NCI-H748 treated with DMSO at 0.1 percent for 48 hours (cell line): ENCODE measurements at regions not wholly inside any gene's neighbourhood (a gene's known extent, or its start where the extent isn't known, plus 50 kb on each side); places are given as distances from the start of the nearest gene placed in this dataset.
"Not testable (repeated sequence)": the region's sequence is repeated elsewhere in the genome, so short reads cannot be mapped to it uniquely, and the experiment has no call there.

Source experiments
- DNase-seq: peaks from one replicate; lab custom pipeline; 2025; lab: John Stamatoyannopoulos, UW

DNA sequence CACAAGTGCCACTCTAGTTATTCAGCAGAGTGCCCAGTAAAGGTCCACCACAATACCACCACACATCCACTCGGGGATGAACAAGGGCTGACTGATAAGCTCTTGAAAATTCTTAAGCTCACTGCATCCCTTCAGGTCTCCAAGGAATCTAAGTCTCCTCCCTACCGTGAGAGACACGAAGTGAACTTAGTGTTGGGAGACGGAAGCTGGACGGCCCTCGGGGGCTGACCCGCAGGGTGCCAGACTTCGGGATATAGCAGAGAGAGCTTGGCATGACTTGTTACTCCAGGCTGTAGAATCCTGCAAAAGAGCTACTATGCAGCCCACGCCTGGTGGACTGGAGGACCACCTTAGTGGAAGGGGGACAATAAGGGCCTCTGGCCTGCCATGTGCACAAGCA is 75.1 kb downstream of the LYZL1 start:
- DNase-seq = not testable (repeated sequence)

- DNase-seq = not testable (repeated sequence)
These were observed 77.3 kb downstream of the LYZL1 start for GRCh38 chr10:29366206-29366605.

DNA sequence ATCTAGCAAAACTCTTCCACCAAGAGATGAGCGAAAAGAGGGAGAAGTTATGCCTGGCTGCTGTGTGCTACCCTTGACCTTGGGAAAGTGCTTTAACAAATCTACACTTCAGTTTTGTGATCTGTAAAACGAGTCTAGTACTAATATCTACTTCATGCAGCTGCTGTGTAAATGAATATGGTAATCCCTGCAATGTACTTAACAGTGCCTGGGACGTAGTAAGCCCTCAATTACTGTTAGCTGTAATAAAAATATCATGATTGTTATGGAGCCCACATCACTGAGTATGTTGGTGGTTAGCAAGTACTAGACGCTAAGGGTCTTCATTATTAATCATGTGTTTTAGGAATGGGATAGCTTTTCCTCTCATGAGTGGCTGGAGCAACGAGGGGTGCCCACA is 80.5 kb downstream of the LYZL1 start:
- DNase-seq = no peak

DNA sequence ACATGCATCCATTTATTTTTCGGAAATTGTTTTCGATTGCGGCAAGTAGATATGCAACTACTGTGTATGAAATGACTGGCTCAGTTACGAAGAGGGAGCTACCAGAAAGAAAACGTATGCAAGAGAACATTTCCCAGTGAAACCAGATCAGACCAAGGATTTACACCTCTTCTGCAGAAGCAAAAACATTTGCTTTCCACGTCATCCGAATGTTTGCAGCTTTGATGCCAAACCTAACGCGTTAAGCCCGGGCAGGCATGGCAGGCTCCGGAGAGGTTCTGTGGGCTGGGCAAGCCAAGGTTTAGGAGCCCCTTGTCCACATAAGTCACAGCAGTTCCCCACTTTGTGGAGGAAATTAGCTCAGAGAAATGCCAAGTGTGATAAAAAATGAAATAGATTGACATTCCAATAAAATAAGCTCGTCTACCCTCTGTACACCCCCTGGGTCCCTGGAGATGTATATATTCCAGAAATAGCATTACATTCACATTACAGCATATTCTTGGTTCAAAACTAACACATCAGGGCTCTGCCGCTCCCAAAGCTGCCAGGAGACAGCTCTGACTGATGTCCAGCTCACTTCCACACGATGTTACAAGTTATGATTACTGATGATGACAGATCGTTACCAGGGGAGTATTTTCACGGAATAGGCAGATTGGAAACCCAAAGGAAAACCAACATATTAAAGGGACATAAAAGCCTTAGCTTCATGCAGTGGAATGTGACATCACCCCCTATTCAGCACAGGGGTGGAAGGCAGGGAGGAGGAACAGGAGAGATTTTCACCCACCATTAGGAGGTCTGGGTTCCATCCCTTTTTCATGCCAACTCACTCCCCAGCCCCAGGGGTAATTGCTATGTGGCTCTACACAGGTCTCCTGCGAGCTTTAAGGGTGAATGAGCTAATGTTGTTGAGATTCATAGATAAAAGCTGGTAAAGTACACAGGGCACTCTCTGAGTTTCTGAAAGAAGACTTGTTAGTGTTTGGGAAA is 81.5 kb downstream of the LYZL1 start:
- DNase-seq = no peak

- DNase-seq = no peak
These were observed 84.0 kb downstream of the LYZL1 start for GRCh38 chr10:29372920-29373319.

DNA sequence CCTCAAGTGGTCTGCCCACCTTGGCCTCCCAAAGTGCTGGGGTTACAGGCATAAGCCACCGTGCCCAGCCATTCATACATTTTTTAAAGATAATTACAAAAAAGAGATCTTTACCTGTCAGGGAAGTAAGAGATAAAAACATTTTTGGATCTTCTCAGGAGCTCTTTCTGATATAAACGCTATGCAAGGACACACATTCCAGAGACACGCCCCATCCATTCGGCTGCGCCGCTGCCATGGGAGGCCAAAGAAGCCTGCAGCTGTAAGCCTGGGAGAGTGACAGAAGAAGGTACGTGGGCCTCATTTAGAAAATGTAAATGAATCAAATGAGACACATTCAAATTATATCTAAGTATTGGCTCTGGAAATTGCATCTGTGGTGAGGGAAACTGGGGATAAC is 85.3 kb downstream of the LYZL1 start:
- DNase-seq = no peak

- DNase-seq = no peak
These were observed 87.0 kb downstream of the LYZL1 start for GRCh38 chr10:29375888-29376287.

DNA sequence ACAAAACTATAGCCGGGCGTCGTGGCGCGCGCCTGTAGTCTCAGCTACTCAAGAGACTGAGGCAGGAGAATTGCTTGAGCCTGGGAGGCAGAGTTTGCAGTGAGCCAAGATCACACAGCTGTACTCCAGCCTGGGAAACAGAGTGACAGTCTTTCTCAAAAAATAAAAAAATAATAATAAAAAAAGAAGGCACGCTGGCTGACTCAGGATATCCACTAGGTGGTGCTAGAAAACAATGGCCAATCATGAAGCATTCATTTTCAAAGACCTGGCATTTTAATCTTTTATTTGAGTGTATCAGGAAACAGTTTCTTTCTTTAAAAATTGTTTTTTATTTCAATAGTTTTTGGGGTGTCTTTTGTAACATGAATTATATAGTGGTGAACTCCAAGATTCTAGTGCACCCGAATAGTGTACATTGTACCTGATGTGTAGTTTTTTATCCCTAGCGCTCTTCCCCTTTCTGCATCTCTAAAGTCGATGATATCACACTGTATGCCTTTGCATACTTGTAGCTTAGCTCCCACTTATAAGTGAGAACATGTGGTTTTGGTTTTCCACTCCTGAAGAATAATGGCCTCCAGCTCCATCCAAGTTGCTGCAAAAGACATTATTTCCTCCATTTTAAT is 88.6 kb downstream of the LYZL1 start:
- DNase-seq = no peak

DNA sequence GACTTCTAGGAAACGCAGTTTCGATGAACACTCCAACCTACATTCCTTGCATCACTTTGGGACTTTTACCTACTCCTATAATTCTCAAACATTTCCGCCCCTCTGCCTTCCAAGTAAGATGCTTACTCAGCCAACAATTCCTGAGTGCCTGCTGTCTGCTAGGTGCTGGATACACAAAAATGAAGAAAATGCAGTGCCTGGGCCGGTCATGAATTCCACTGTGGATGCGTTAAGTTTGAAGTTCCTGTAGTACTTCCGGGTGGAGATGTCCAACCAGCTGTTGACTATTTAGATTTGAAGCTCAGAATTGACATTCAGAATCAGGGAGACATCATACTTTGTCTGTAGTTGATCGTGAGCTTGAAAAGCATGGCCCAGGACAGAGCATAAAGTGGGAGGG is 89.2 kb downstream of the LYZL1 start:
- DNase-seq = no peak

DNA sequence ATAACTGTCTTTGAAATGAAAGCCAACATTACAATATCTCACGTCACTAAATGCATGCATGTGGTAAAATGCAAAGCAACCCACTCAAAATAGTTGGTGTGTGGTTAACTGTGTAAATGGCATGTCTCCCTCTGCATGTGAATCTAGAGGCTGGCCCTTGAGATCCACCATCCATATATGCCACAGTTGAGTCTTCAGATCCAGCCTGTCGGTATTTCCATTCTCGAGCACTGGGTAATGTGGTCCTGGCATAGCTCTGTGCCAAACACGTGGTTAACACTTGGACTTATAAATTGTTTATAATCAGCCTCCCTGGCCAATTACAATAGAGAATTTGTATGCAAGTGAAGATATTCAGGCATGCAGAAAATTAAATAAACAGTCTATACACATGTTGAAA is 90.3 kb downstream of the LYZL1 start:
- no peak for DNase-seq

GRCh38 chr10:29379777-29380598 is 91.1 kb downstream of the LYZL1 start:
- not testable (repeated sequence) for DNase-seq

GRCh38 chr10:29380599-29381511 is 92.0 kb downstream of the LYZL1 start:
- not testable (repeated sequence) for DNase-seq

DNA sequence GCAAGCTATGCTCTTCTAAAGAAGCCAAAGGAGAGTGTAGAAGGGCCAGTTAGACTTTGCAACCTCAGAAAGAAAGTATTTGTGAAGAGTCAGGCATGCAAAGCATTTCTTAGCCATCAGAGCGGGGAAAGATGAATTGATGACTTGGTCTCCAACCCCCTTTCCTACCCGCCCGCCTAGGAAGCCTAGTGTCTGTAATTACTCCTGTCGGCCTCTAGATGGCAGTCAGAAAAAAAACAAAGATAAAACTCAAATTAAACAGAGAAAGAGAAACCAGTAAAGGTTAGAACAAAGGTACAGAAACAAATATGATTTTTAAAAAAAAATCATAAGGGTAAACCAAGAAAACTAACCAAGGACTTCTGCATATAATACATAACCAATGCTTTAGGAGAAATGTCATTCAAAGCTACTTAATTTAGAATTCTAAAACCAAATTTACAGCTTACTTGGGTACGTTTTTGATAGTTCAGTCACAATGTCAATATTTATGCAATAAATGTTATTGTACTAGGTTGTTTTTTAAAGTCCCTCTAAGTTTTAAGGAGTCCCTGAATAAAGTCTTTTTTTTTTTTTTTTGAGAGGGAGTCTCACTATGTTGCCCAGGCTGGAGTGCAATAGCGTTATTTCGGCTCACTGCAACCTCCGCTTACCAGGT is 97.6 kb downstream of the LYZL1 start:
- no peak for DNase-seq

GRCh38 chr10:29387269-29387668 is 98.4 kb downstream of the LYZL1 start:
- DNase-seq = peak; percentile 31

- not testable (repeated sequence) for DNase-seq
These were observed 99.2 kb downstream of the LYZL1 start for GRCh38 chr10:29388112-29388511.

DNA sequence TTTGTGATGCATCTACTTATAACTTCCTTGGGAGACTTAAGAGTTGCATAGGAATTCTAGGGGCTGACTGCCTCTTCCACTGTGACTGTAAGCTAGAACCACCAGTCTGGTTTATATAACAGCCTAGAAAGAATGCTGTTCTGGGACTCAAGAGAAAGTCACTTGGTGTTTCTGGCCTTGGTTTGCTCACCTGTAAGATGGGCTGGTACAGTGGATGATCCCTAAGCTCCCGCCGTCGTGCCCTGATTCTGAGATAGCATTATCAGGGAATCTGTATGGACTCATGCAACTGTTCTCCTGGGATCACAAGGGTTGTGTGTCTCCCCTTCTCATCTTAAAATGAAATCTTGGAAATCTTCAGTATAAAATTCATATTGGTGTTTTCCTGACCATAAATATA is 100.6 kb downstream of the LYZL1 start:
- DNase-seq = no peak

- DNase-seq = no peak
These were observed 101.1 kb downstream of the LYZL1 start for GRCh38 chr10:29389935-29390334.

DNA sequence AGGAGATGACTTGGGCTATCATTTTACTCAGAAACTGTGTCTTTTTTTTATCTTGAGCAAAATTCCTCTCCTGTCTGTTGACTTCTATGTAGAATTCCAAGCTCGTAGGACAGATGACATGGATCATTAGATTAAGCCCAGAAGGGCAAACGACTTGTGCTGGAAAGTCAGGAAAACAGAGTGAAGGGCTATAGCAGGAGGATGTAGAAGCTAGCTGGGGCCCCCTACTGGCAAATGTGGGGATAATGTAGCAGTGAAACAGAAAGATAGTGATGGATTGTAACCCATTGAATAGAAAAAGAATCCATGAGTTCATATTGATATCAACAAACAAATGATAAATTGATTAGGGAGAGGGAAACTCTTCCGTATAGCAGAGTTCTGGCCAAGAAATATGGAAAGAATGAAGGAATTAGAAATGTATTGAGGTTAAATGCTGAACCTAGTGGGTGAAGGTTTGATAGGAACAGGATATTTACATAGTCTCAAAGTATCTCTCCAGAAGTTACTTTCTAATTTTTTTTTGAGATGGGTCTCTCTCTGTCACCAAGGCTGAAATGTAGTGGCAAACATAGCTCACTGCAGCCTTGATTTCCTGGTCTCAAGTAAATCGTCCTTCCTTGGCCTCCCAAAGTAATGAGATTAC is 103.6 kb downstream of the LYZL1 start:
- DNase-seq = peak; percentile 31

GRCh38 chr10:29394321-29394932 is 105.6 kb downstream of the LYZL1 start:
- DNase-seq = no peak

DNA sequence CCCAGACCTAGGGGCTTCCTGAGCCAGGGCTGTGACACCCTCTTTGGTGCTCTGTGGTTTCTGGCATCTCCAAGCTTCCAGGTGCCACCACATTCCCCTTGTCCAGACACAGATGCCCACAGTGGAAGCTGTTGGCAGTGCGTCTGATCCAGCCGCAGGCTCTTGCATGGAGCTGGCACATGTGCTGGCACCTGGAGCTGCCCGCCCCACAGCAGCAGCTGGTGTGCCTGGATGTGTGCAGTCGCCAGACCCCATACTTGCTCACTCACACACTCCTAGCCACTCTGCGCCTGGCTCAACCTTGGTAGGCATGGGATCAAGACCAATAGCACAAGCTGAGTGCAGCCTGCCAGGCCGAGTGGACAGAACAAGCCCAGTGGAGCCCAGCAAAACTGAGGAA is 106.5 kb downstream of the LYZL1 start:
- no peak for DNase-seq
